ENCODE measurements at regions not wholly inside any gene's neighbourhood (a gene's known extent, or its start where the extent isn't known, plus 50 kb on each side); places are given as distances from the start of the nearest gene placed in this dataset.

DNA sequence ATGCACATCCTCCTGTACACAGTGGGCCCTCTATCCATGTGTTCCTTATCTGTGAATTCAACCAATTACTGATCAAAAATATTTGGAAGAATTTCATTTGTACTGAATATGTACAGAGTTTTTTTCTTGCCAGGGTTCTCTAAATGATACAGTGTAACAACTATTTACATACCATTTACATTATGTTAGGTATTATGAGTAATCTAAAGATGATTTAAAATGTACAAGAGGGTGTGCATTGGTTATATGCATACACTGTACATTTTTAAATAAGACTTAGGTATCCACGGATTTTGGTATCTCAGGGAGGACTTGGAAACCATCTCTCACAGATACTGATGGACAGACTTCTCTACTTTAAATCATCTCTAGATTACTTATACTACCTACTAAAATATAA lies 1333.9 kb downstream of the PCDH18 start:
- no peak for DNase-seq

DNA sequence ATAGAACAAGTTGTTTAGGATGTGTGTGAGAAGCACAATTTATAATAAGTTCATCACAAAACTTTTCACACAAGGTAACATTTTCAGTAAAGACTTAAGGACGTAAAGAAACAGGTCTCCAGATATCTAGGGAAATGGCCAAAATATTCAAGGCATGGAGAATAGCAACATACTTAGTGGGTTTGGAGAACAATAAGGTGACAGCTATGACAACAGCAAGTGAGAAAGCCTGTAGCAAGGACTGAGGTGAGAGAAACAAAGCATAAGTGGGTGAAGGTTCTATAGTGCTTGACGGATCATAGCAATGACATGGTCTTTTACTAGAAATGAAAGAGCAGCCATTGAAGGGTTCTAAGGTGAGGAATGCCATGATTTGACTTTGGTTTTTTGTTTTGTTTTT lies 1337.3 kb downstream of the PCDH18 start:
- no peak for DNase-seq

DNA sequence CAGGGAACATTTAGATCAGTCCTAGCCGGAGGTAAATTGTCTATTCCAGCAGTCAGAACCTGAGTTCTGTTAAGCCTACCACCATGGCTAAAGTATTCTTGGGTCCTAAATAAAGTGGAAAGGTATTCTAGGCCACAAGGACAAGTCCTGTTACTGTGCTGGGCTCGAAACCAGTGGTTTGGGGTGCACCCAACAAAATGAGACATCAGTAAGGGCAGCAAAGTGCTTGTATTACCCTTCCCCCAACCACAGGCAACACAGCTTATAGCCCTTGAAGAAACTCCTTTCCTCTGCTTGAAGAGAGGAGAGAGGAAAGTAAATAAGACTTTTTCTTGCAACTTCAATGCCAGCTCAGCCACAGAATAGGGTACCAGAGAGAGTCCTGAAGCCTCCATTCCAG lies 1345.6 kb downstream of the PCDH18 start:
- no peak for DNase-seq

DNA sequence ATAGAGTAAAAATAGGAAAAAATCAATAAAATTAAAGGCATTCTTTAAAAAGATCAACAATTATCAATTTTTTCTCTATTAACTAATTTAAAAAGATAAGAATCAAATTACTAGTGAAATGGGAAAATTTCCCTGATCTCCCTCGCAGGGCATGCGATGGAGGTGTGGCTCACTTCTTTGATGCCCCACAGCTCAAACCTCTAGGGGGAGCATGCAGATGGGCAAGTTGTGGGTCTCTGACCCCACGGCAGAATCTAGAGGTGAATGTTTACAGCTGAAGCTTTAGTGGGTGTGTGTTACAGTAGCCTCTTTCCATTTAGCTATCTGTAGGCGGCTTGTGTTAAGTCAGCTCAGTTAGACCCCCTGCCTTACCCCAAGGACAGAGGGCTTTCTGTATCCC lies 1348.8 kb downstream of the PCDH18 start:
- DNase-seq, result no peak

DNA sequence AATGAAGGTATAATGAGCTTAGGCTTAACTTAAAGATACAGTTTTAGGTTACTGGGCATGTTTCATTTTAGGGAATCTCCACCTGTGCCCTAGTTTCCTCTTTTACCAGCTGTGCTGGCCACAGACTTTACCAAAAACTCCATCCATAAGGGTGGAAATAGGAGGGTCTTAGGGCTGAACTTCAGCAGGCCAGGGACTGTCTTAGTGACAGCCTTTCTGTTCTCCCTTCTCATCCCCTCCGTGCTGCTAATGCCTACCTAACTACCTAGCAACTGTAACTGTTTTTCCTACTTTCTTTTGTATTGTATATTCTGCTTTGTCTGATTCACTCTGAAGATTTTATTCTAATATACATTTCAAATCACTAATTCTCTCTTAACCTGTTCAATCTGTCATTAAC lies 1375.3 kb downstream of the PCDH18 start:
- no peak for DNase-seq

DNA sequence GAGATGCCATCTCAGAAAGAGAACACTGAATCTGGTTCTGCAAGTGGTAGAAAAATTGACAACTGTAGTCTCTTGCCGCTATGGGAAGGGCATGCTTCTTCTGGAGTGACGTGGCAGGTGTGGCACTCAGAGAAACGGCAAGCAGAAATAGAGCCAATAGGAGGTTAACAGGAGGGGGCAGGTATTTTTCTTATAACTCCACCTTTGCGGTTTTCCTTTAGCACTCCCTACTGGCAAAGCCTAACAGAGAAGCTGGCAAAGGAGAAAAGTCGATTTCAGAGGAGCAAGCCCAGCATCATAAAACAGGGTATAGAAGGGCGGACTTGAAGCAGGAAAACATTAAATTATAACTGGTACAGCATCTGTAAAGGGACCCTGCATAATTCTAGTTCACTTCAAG lies 1382.2 kb downstream of the PCDH18 start:
- DNase-seq, result no peak

DNA sequence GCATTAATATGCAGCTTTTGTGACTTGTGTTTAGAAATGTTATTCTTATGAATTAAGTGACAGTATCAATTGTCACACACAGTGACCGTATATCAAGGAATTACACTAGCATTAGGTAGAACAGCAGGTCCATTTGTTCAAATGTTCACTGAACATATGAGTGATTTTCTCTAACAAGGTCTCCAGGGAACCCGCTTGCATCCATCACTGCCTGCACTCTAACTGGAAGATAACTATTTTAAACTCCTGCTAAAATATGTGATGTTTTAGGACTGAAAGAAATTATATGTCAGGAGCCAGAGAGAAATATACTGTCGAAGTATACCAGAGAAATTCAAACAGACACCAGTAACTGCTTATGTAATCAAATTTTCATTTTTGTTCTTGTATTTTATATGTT lies 1395.7 kb downstream of the PCDH18 start:
- no peak for DNase-seq

DNA sequence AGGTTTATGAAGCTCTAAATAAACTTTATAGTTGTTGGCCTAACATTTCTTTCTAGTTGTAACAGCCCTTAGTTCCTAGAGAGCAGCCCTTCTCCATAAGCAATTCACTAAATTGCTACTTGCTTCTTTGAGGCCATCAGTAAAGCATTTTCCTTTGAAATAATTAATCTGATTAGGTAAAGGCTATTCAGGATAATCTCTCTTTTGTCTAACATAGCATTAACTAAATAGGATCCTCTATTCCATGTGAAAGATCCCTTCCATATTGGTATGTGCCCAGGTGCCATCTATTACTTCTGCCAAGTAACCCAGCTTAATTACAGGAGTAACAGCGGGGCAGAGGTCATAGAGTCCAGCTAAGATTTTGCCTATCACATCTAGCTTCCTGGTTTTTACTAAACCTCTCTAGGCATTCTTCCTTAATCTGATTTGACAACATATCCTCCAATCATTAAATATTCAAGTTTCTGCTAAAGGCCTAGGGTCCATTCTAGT lies 1408.0 kb downstream of the PCDH18 start:
- no peak for DNase-seq

DNA sequence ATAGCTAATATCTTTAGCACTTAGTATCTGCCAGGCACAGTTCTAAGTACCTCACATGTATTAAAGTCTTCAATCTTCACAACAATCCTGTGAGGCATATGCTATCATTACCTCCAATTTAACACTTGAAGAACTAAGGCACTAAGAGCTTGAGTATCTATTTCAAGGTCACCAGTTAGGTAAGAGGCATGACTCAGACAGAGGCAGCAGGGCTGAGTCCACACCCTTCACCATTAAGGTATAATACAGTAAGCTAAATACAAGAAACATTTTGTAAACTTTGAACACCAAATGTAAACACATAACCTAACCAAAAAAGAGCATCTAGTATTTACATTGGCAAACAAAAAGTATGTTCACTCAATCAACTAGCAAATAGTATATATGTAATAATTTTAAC lies 1410.9 kb downstream of the PCDH18 start:
- no peak for DNase-seq

DNA sequence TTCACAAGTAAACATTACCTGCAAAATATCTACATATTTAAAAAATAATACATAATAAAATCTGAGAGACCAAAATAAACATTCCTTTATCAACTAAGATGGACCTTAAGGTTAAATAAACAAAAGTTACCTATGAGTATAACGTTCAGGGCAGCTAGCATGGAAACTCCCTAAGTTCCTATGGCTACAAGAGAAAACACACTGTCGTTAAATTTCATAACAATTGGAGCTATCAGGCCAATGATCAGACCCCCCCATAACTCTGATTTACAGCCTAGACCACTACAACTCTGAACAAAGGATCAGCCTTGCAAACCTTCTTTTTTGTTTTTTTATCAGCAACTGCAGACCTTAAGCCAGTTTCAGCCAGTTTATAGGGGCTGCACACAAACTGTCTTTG lies 1418.4 kb downstream of the PCDH18 start:
- no peak for DNase-seq

DNA sequence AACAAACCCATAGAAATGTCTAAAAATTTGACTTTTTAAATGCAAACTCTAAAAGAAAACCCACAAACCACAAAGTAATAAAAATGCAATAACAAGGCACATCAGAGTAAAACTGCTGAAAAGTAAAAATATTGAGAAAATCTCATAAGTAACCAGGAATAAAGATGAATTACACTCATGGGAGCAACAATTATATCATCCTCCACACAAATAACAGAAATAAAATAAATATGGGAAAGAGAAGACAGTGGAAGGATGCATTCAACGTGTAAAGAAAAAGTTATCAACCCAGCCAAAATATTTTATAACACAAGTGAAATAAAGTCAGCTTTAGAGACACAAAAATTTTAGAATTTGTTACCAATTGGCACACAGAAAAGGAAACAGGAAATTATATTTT lies 1420.2 kb downstream of the PCDH18 start:
- no peak for DNase-seq

DNA sequence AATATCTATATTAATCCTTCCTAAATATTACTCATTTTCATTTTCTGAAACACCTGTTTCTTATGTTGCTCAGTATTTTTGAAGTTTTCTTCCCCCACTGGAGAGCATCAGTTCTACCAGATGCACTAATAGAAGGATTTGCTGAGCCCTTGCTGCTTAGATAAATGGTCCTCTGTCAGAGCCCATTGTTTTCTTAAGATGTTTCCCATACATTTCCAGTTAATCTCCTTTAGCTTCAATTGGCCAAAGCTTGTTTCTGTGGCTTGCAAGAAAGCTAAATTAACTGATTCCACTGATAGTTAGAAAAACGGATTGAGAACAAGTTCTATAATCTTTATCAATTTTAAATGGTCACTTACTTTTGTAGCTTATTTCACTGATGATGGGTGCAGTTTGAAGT lies 1425.5 kb downstream of the PCDH18 start:
- DNase-seq, result no peak

DNA sequence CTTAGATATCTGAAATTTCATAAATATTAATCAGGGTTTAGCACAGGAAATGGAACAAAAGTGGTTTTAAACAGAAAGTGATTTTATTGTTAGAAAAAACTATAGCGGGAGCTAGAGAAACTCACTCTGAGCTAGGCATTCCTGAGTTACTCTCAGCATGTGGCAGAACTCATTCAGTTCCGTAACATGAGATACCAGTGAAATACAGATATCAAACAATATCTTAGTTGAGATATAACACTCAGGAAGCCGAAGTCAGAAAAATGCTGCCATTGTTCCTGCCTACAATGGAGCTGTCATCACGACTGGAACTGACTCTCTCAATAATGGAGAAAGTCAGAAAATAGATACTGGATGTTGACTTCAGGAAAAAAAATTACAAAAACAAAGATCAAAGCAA lies 1428.7 kb downstream of the PCDH18 start:
- no peak for DNase-seq

DNA sequence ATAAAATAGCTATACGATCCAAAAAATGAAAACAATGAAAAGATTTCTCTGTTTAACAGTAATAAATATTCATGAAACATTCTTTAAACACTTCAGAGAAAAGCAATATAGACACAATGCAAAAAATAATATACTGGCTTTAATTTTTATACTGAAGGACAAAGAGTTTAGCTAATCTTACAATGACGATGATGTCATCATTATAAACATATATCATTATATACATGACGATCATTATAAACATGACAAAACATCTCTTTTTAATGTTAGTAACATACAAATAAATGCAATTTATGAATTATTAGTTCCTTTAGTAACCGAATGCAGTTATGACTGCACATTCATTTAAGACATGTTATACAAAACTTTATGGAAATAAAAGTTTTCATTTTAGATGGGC lies 1434.6 kb downstream of the PCDH18 start:
- no peak for DNase-seq

DNA sequence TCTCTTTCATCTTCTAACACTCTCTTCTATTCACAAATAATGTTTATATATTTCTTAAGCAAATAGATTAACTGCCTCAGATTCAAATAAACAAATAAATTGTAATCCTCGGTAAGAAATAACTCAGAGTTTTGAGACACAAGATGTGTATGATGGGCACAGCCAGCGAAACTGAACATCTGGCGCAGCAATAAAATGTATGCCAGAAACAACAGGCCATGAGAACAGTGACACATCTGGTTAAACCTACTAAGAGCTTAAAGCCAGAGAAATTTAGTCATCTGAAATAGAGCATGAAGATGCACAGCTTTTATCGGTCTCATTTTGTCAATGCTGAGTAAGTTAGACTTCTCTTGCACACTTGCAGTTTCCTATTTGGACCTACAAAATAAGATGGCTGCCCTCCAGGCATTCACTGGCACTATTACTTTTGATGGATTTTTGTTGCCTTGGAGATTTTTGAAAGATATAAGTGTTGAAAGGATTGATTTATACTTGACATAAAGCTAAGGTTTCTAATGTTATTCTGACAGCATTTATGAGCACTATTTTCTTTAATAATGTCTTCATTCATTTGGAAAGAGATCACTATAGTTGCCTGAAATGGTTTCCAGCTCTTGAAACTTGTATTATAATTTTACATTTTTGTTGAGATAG lies 1444.0 kb downstream of the PCDH18 start:
- DNase-seq, result no peak

DNA sequence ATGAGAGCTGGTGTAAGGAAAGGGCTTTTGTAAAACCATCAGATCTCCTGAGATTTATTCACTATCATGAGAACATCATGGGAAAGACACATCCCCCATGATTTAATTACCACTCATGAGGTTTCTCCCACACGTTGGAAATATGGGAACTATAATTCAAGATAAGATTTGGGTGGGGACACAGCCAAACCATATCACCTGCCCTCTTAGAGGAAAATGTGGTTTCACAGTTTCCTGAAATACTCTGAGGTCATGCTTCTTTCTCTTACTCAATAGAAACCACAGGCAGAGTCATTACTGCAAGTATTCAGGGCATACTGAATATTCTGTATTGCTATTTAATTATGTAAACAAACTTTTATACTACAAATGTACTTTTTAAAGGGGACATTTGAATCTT lies 1453.3 kb downstream of the PCDH18 start:
- DNase-seq, result no peak

DNA sequence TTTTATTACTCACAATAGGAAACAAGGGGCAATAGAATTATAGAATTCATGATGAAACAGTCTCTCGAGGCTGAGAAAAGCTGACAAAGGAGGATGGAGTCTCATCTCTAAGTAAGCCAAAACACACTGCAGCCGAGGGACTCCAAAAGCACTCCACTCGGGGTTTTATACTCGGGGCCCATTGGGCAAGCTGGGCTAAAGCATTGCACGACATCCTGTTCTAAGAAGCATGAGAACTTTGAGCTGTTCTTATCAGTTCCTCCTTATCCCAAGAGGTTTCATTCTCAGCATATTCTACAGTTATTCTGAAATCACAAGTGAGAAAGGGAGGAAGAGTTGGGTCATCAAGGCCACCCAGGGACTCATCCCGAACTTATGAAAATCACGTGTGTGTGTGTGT lies 1475.5 kb downstream of the PCDH18 start:
- no peak for DNase-seq

DNA sequence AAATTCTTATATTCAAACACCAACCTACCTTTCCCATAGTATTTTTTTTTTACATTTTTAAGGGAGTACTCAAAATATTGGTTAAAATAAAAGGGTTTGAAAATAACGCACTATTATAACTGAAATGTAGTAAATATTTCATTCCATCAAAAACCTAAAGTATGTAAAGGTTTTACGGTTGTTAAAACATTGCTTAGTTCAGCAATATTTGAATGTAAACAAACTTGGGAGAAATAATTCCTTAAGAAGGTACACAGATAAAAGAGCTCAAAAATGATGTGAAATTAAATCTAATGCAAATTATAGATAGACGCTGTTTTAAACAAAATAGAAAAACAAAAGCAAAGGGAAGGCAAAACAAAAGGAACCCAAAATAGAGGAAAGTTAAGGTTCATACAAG lies 1476.9 kb downstream of the PCDH18 start:
- DNase-seq, result no peak

DNA sequence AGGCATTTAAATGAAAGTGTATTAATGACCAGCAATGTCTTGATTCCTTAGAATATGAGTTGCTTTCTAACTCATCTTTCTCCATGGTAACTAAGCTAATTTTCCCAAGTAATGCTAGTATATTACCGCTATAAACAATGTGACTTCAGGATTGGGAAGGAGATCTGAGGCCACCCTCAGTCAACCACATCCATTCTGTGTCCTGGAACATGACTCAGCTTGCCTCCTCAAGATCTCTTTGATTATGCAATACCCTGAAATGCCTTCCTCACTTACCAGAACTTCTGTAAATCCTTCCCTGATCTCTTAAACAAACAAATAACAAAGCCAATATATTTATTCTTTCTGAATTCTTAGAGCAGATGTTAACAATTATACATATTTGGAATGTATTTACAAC lies 1495.5 kb downstream of the PCDH18 start:
- DNase-seq, result no peak

DNA sequence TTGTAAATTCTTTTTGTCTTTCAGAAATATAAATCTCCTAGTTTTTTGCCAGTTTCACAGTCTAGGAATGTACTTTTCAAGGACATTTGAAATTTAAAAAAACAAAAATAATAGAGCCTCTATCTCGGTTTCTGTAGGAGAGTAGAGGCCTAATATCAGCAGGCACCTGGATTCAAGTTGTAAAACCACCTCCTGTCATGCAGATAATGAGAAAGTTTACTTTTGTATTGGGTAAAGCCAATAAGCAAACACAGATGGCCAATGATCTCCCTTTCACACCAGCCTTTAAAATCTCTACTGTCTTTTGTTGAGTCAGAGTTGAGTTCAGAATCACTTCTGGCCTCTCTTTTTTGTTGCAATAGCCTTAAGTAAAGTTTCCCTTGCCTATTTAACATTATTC lies 1499.9 kb downstream of the PCDH18 start:
- no peak for DNase-seq

DNA sequence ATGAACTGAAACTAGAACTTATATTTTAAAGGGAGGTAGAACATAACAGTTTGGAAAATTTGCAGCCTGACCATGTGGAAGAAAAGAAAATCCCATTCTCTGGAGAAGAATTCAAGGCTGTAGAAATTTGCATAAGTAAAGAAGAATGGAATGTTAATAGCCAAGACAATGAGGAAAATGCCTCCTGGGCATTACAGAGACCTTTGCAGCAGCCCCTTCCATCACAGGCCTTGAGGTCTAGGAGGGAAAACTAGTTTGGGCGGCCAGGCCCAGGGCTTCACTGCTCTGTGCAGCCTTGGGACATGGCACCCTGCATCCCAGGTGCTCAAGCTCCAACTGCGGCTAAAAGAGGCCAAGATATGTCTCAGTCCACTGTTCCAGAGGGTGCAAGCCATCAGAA lies 1506.8 kb downstream of the PCDH18 start:
- no peak for DNase-seq

DNA sequence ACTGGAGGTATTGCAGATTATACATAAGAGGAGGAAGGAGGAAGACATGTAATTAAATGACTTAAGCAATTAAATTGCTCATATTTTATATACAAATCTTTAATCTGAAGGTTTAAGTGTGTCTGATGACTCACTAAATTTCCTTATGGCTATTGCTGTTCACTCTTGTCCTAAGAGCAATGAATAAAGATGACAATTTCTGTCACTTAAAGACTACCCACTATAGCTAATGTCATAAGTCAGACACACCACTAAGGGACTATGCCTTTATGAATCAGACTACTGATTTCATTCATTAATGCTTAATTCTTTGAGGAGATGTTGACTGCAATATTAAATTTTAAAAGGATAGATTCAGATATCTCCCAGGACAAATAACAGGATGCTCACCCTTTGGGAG lies 1514.7 kb downstream of the PCDH18 start:
- DNase-seq, result no peak

DNA sequence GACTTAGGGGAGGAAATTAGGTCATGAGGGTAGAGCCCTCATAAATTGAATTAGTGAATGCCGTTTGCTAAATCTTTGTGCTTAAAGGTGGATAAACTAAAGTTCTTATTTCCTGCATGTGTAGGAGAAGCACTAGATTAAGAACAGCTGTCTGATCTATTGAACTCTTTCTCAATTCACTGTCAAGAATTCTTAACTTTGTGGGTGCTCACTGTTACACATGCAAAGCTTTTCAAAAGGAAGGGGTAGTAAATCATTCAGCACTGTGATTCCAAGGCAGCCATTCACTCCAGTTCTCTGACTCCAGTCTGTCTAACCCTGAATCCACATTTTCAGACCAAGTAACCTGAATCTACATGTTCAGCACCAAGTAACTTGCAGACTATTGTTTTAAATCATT lies 1520.1 kb downstream of the PCDH18 start:
- DNase-seq, result no peak

DNA sequence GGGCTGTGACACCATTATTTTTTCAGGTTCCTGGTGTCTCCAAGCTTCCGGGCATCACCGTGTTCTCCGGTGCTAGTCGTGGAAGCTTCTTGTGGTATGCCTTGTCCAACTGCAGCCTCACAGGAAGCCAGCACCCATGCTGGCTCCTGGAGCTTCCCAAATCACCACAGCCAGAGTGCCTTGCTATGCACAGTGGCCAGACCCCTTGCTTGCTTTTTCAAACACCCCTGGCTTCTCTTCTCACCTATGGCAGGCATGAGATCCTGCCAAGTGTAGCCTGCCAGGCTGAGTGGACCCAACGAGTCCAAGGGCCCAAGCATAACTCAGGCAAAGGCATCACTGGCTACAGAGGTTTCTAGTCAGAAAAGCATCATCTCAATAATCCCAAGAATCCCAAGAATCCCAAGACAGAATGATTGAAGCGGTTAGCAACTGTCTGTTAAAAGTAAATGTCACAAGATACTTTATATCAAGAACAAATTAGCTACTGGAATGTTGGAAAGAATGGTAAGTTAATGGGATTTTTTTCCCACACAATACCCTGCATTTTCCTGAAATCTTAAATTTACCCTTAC lies 1522.9 kb downstream of the PCDH18 start:
- DNase-seq, result no peak

DNA sequence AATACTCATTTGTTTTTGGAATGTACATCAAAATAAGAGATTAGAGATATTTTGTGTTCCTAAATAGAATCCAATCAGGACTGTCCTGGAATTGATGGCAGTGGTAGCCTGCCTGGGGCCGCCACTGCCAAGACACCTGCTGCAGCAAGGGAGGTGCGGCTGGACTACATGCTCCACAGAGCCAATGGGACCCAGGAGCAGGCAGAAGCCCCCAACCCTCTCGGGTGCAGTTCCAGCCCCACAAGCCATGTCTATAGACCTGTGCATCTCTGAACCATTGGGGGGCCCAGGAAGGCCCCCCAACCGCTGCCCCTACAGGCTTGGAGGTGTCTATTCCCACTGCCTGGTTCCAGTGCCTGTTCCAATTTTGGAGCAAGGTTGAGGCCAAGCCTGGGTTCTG lies 1524.3 kb downstream of the PCDH18 start:
- no peak for DNase-seq
